MM.1S (cell line): ENCODE measurements at regions not wholly inside any gene's neighbourhood (a gene's known extent, or its start where the extent isn't known, plus 50 kb on each side); places are given as distances from the start of the nearest gene placed in this dataset.

Source experiments
- EZH2 ChIP-seq: fragments of 300-600 bp; sonication (generic); optimal IDR thresholded peaks from 2 replicates; pipeline ENCODE3; 2017; ENCODE audit warnings: low read depth, mild to moderate bottlenecking, antibody characterized with exemption, low read length, mixed read lengths
- TF ChIP-seq, protein P1 (sequence below): fragments of 300-600 bp; sonication (generic); IDR thresholded peaks from 2 replicates; pipeline ENCODE4 v1.5.1; 2016; ENCODE audit warnings: antibody characterized with exemption, low read length, mixed read lengths

DNA sequence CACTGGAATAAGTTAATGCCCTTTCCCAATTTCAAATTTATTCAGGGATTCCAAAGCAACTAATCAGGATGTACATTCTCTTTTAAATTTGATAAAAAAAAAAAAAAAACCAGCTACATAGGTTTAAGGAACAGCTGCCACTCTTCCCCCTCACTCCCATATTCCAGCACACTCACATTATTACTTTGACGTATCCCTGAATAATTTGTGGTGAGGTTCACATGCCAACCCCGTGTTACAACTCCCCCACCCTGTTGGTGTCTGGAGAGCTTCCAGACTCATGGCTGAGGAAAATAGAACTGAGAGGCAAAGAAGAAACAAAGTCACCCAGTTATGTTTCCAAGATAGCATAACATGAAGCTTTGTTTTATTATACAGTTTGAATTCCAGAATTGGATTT lies 300.5 kb upstream of the MME start:
- TF ChIP-seq, protein P1, sequence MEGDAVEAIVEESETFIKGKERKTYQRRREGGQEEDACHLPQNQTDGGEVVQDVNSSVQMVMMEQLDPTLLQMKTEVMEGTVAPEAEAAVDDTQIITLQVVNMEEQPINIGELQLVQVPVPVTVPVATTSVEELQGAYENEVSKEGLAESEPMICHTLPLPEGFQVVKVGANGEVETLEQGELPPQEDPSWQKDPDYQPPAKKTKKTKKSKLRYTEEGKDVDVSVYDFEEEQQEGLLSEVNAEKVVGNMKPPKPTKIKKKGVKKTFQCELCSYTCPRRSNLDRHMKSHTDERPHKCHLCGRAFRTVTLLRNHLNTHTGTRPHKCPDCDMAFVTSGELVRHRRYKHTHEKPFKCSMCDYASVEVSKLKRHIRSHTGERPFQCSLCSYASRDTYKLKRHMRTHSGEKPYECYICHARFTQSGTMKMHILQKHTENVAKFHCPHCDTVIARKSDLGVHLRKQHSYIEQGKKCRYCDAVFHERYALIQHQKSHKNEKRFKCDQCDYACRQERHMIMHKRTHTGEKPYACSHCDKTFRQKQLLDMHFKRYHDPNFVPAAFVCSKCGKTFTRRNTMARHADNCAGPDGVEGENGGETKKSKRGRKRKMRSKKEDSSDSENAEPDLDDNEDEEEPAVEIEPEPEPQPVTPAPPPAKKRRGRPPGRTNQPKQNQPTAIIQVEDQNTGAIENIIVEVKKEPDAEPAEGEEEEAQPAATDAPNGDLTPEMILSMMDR = no peak
- TF ChIP-seq EZH2 = no peak
